ENCODE measurements at regions not wholly inside any gene's neighbourhood (a gene's known extent, or its start where the extent isn't known, plus 50 kb on each side); places are given as distances from the start of the nearest gene placed in this dataset.

- H4K8ac ChIP-seq (ENCODE audit: low read length): no peak overlapping the region
Measured at GRCh38 chr4:45621971-45622370, 501.9 kb downstream of the GABRG1 start.

GRCh38 chr4:45620808-45621207 is 503.0 kb downstream of the GABRG1 start:
- H4K91ac ChIP-seq (ENCODE audit: low read length): no peak overlapping the region
- H3K14ac ChIP-seq (ENCODE audit: low read length in 2 of 2): no peak overlapping the region
- H2BK15ac ChIP-seq (ENCODE audit: low read depth, poor library complexity, severe bottlenecking): no peak overlapping the region
- H3K18ac ChIP-seq (ENCODE audit: low read depth in 1 of 2, low read length in 2 of 2): no peak overlapping the region
- H3K23ac ChIP-seq (ENCODE audit: low read length in 2 of 2): no peak overlapping the region
- no peak overlapping the region for H3K4ac ChIP-seq (ENCODE audit: low read depth in 1 of 2, low read length in 2 of 2)
- H3K9me3 ChIP-seq (ENCODE audit: control insufficient read depth, low read length): no peaks in the 10 kb centered on the region
- H3K9ac ChIP-seq (ENCODE audit: low read length): no peak overlapping the region
- no peak overlapping the region for H2BK120ac ChIP-seq (ENCODE audit: low read depth, low read length)
- H3K4me2 ChIP-seq (ENCODE audit: low read length, poor library complexity, severe bottlenecking): no peak overlapping the region
- no peak overlapping the region for H4K8ac ChIP-seq (ENCODE audit: low read length)
- H3K4me3 ChIP-seq (ENCODE audit: insufficient read depth in 1 of 2, low read depth in 1 of 2, low read length in 2 of 2): no peak overlapping the region
- no peak overlapping the region for H2AK5ac ChIP-seq (ENCODE audit: low read length, severe bottlenecking)
- no peak for DNase-seq
- 83% methylated on average over 1 of the region's 1 CpG for WGBS
- H2BK5ac ChIP-seq (ENCODE audit: low read depth, low read length, poor library complexity, severe bottlenecking): no peak overlapping the region
- H3K79me1 ChIP-seq (replicated peaks; ENCODE audit: low read length, poor library complexity, severe bottlenecking): no peaks in the 10 kb centered on the region
- no peaks in the 10 kb centered on the region for H3K36me3 ChIP-seq (ENCODE audit: control insufficient read depth in 1 of 2, insufficient read depth in 2 of 2, low read depth in 1 of 2, low read length in 2 of 2)
- H3K27ac ChIP-seq (ENCODE audit: low read length, poor library complexity, severe bottlenecking): no peak overlapping the region
- H3K27me3 ChIP-seq (ENCODE audit: control insufficient read depth in 1 of 2, insufficient read depth in 1 of 2, low read length in 2 of 2): no peaks in the 10 kb centered on the region
- H2AFZ ChIP-seq (ENCODE audit: low read depth, low read length): no peak overlapping the region
- no peaks in the 10 kb centered on the region for H3K4me1 ChIP-seq (ENCODE audit: control insufficient read depth, insufficient read depth, low read depth, low read length)
- no peak overlapping the region for H2BK12ac ChIP-seq (ENCODE audit: low read length in 2 of 2)

More at GRCh38 chr4:45621971-45622370, 501.9 kb downstream of the GABRG1 start:
- no peak overlapping the region for H3K4me3 ChIP-seq (ENCODE audit: insufficient read depth in 1 of 2, low read depth in 1 of 2, low read length in 2 of 2)
- no peaks in the 10 kb centered on the region for H3K27me3 ChIP-seq (ENCODE audit: control insufficient read depth in 1 of 2, insufficient read depth in 1 of 2, low read length in 2 of 2)
- H3K4me1 ChIP-seq (ENCODE audit: control insufficient read depth, insufficient read depth, low read depth, low read length): no peaks in the 10 kb centered on the region
- no peak overlapping the region for H3K4ac ChIP-seq (ENCODE audit: low read depth in 1 of 2, low read length in 2 of 2)
- 40% methylated on average over 2 of the region's 2 CpGs for WGBS
- H2BK12ac ChIP-seq (ENCODE audit: low read length in 2 of 2): no peak overlapping the region
- H2BK120ac ChIP-seq (ENCODE audit: low read depth, low read length): no peak overlapping the region
- no peak overlapping the region for H3K9ac ChIP-seq (ENCODE audit: low read length)
- no peak overlapping the region for H2AFZ ChIP-seq (ENCODE audit: low read depth, low read length)
- H3K18ac ChIP-seq (ENCODE audit: low read depth in 1 of 2, low read length in 2 of 2): no peak overlapping the region
- H3K23ac ChIP-seq (ENCODE audit: low read length in 2 of 2): no peak overlapping the region
- no peak overlapping the region for H2AK5ac ChIP-seq (ENCODE audit: low read length, severe bottlenecking)
- H3K36me3 ChIP-seq (ENCODE audit: control insufficient read depth in 1 of 2, insufficient read depth in 2 of 2, low read depth in 1 of 2, low read length in 2 of 2): no peaks in the 10 kb centered on the region
- H3K27ac ChIP-seq (ENCODE audit: low read length, poor library complexity, severe bottlenecking): no peak overlapping the region
- no peak overlapping the region for H3K14ac ChIP-seq (ENCODE audit: low read length in 2 of 2)
- H3K79me1 ChIP-seq (replicated peaks; ENCODE audit: low read length, poor library complexity, severe bottlenecking): no peaks in the 10 kb centered on the region
- no peaks in the 10 kb centered on the region for H3K9me3 ChIP-seq (ENCODE audit: control insufficient read depth, low read length)
- no peak overlapping the region for H3K4me2 ChIP-seq (ENCODE audit: low read length, poor library complexity, severe bottlenecking)
- DNase-seq: no peak
- H2BK5ac ChIP-seq (ENCODE audit: low read depth, low read length, poor library complexity, severe bottlenecking): no peak overlapping the region
- no peak overlapping the region for H2BK15ac ChIP-seq (ENCODE audit: low read depth, poor library complexity, severe bottlenecking)
- H4K91ac ChIP-seq (ENCODE audit: low read length): no peak overlapping the region

GRCh38 chr4:45596379-45597101 is 527.3 kb downstream of the GABRG1 start:
- 67% methylated on average over 6 of the region's 6 CpGs for WGBS

GRCh38 chr4:45580334-45580733 is 543.5 kb downstream of the GABRG1 start:
- Histone ChIP-seq H2AFZ (ENCODE audit: low read depth, low read length) (no peak overlapping the region), H2BK5ac (ENCODE audit: low read depth, low read length, poor library complexity, severe bottlenecking) (no peak overlapping the region), H2AK5ac (ENCODE audit: low read length, severe bottlenecking) (no peak overlapping the region), H3K27ac (ENCODE audit: low read length, poor library complexity, severe bottlenecking) (no peak overlapping the region), H2BK15ac (ENCODE audit: low read depth, poor library complexity, severe bottlenecking) (no peak overlapping the region), H3K9ac (ENCODE audit: low read length) (no peak overlapping the region), H3K4me1 (ENCODE audit: control insufficient read depth, insufficient read depth, low read depth, low read length) (no peaks in the 10 kb centered on the region), H3K18ac (ENCODE audit: low read depth in 1 of 2, low read length in 2 of 2) (no peak overlapping the region), H3K9me3 (ENCODE audit: control insufficient read depth, low read length) (peaks cover 7% of the 10 kb centered on the region), H3K4ac (ENCODE audit: low read depth in 1 of 2, low read length in 2 of 2) (no peak overlapping the region), H3K36me3 (ENCODE audit: control insufficient read depth in 1 of 2, insufficient read depth in 2 of 2, low read depth in 1 of 2, low read length in 2 of 2) (no peaks in the 10 kb centered on the region), H2BK120ac (ENCODE audit: low read depth, low read length) (no peak overlapping the region), H4K91ac (ENCODE audit: low read length) (no peak overlapping the region), H3K4me3 (ENCODE audit: insufficient read depth in 1 of 2, low read depth in 1 of 2, low read length in 2 of 2) (no peak overlapping the region), H4K8ac (ENCODE audit: low read length) (no peak overlapping the region), H3K4me2 (ENCODE audit: low read length, poor library complexity, severe bottlenecking) (no peak overlapping the region), H2BK12ac (ENCODE audit: low read length in 2 of 2) (no peak overlapping the region), H3K27me3 (ENCODE audit: control insufficient read depth in 1 of 2, insufficient read depth in 1 of 2, low read length in 2 of 2) (no peaks in the 10 kb centered on the region), H3K14ac (ENCODE audit: low read length in 2 of 2) (no peak overlapping the region), H3K23ac (ENCODE audit: low read length in 2 of 2) (no peak overlapping the region), H3K79me1 (replicated peaks; ENCODE audit: low read length, poor library complexity, severe bottlenecking) (no peaks in the 10 kb centered on the region)
- 57% methylated on average over 1 of the region's 3 CpGs for WGBS
- DNase-seq: no peak

More at GRCh38 chr4:45596379-45597101, 527.3 kb downstream of the GABRG1 start:
- DNase-seq: no peak
- H3K9me3 ChIP-seq (ENCODE audit: control insufficient read depth, low read length): no peaks in the 10 kb centered on the region
- H3K79me1 ChIP-seq (replicated peaks; ENCODE audit: low read length, poor library complexity, severe bottlenecking): no peaks in the 10 kb centered on the region
- no peak overlapping the region for H3K14ac ChIP-seq (ENCODE audit: low read length in 2 of 2)
- no peak overlapping the region for H2BK12ac ChIP-seq (ENCODE audit: low read length in 2 of 2)
- no peaks in the 10 kb centered on the region for H3K36me3 ChIP-seq (ENCODE audit: control insufficient read depth in 1 of 2, insufficient read depth in 2 of 2, low read depth in 1 of 2, low read length in 2 of 2)
- H3K4ac ChIP-seq (ENCODE audit: low read depth in 1 of 2, low read length in 2 of 2): no peak overlapping the region
- no peak overlapping the region for H2BK120ac ChIP-seq (ENCODE audit: low read depth, low read length)
- H4K8ac ChIP-seq (ENCODE audit: low read length): no peak overlapping the region
- no peak overlapping the region for H3K4me3 ChIP-seq (ENCODE audit: insufficient read depth in 1 of 2, low read depth in 1 of 2, low read length in 2 of 2)
- no peak overlapping the region for H3K18ac ChIP-seq (ENCODE audit: low read depth in 1 of 2, low read length in 2 of 2)
- H4K91ac ChIP-seq (ENCODE audit: low read length): no peak overlapping the region
- H3K27ac ChIP-seq (ENCODE audit: low read length, poor library complexity, severe bottlenecking): no peak overlapping the region
- no peak overlapping the region for H3K23ac ChIP-seq (ENCODE audit: low read length in 2 of 2)
- no peak overlapping the region for H2AK5ac ChIP-seq (ENCODE audit: low read length, severe bottlenecking)
- H2AFZ ChIP-seq (ENCODE audit: low read depth, low read length): no peak overlapping the region
- H2BK5ac ChIP-seq (ENCODE audit: low read depth, low read length, poor library complexity, severe bottlenecking): no peak overlapping the region
- H3K4me1 ChIP-seq (ENCODE audit: control insufficient read depth, insufficient read depth, low read depth, low read length): no peaks in the 10 kb centered on the region
- H3K27me3 ChIP-seq (ENCODE audit: control insufficient read depth in 1 of 2, insufficient read depth in 1 of 2, low read length in 2 of 2): no peaks in the 10 kb centered on the region
- H3K4me2 ChIP-seq (ENCODE audit: low read length, poor library complexity, severe bottlenecking): no peak overlapping the region
- no peak overlapping the region for H2BK15ac ChIP-seq (ENCODE audit: low read depth, poor library complexity, severe bottlenecking)
- H3K9ac ChIP-seq (ENCODE audit: low read length): no peak overlapping the region

Measured in mesenchymal stem cell (in vitro differentiated cells and primary cell).